Panc1 (cell line): ENCODE measurements at regions not wholly inside any gene's neighbourhood (a gene's known extent, or its start where the extent isn't known, plus 50 kb on each side); places are given as distances from the start of the nearest gene placed in this dataset.

Source experiments
- ATAC-seq: fragments of 200-7000 bp; cut with Tn5 transposase; 2 replicates; pipeline ENCODE4 v1.9.1; 2020; ENCODE audit warnings: mild to moderate bottlenecking, moderate library complexity
- BruUV-seq: library from RNA; stranded (reverse); fragments of 400-500 nt; replicated peaks from 2 replicates; lab custom pipeline; 2021; lab: Mats Ljungman, UMichigan
- CTCF ChIA-PET: fragments of 300-600 bp; sonication (Branson Sonifier 250); formaldehyde crosslinking; loops from one replicate; lab custom pipeline; 2022; ENCODE audit warnings: antibody characterized with exemption; lab: Charles Lee
- POLR2A ChIA-PET: fragments of 300-600 bp; sonication (Branson Sonifier 250); formaldehyde crosslinking; loops from one replicate; lab custom pipeline; 2022; ENCODE audit warnings: antibody characterized with exemption; lab: Charles Lee
- DNase-seq: peaks from one replicate; pipeline ENCODE4 v3.0.0-alpha.2; 2010; ENCODE audit warnings: low read depth, low spot score
- H3K27ac ChIP-seq: 2 replicates; pipeline ENCODE4 v1.5.1; 2011; ENCODE audit warnings: mild to moderate bottlenecking, low read length, inconsistent platforms
- H3K27me3 ChIP-seq: fragments of 200-500 bp; sonication (Bioruptor generic); 2 replicates; pipeline ENCODE4 v1.6.0; 2014; ENCODE audit warnings: low read length, inconsistent platforms; ENCODE audit not compliant: control insufficient read depth, insufficient read depth
- H3K36me3 ChIP-seq: fragments of 200-500 bp; sonication (Bioruptor generic); 2 replicates; pipeline ENCODE4 v1.5.1; 2014; ENCODE audit warnings: inconsistent platforms, mild to moderate bottlenecking, low read length, moderate library complexity; ENCODE audit not compliant: control insufficient read depth, insufficient read depth
- H3K4me1 ChIP-seq: 2 replicates; pipeline ENCODE4 v1.5.1; 2011; ENCODE audit warnings: inconsistent platforms, mild to moderate bottlenecking, low read length, moderate library complexity; ENCODE audit not compliant: control insufficient read depth, insufficient read depth
- H3K4me3 ChIP-seq, 2 experiments: 2 replicates each; pipeline ENCODE4 v1.5.1; 2011 to 2012; ENCODE audit warnings: low read depth in 2 of 2, low read length in 2 of 2, mild to moderate bottlenecking in 2 of 2, inconsistent platforms in 1 of 2, moderate library complexity in 1 of 2
- H3K9me3 ChIP-seq: fragments of 200-500 bp; sonication (Bioruptor generic); 2 replicates; pipeline ENCODE4 v1.5.1; 2014; ENCODE audit warnings: low read depth, mild to moderate bottlenecking, inconsistent platforms, low read length, moderate library complexity; ENCODE audit not compliant: control insufficient read depth, insufficient read depth
- CTCF ChIP-seq: fragments of 450-650 bp; IDR thresholded peaks from 2 replicates; pipeline ENCODE4 v1.5.1; 2017; ENCODE audit warnings: mild to moderate bottlenecking
- POLR2AphosphoS5 ChIP-seq: IDR thresholded peaks from 2 replicates; pipeline ENCODE4 v1.6.1; 2012; ENCODE audit warnings: mild to moderate bottlenecking, low read depth, low read length, moderate library complexity
- REST ChIP-seq, 2 experiments: IDR thresholded peaks; 2 replicates each; pipeline ENCODE4 v1.6.1; 2011 to 2012; ENCODE audit warnings: low read depth in 2 of 2, control low read depth in 1 of 2, low read length in 1 of 2, mild to moderate bottlenecking in 1 of 2, moderate library complexity in 1 of 2; ENCODE audit not compliant: insufficient read depth in 1 of 2
- SIN3A ChIP-seq: IDR thresholded peaks from 2 replicates; pipeline ENCODE4 v1.6.1; 2012; ENCODE audit warnings: low read depth, mild to moderate bottlenecking, low read length, moderate library complexity, borderline replicate concordance; ENCODE audit not compliant: insufficient read depth
- TCF7L2 ChIP-seq: IDR thresholded peaks from 2 replicates; pipeline ENCODE4 v1.6.1; 2011; ENCODE audit warnings: mild to moderate bottlenecking, low read depth, low read length, inconsistent platforms
- in situ Hi-C: cut with HindIII; loops from 2 replicates; pipeline ENCODE4 v1.10.0; 2016; ENCODE audit warnings: low sequenced_read_pairs, low pct_unique_long_range_greater_than_20kb
- intact Hi-C: fragments of 100-400 bp; cut with micrococcal nuclease; formaldehyde crosslinking; loops from one replicate; pipeline ENCODE4 v1.10.0; 2022; ENCODE audit not compliant: unreplicated experiment

GRCh38 chr3:59451800-59452746 is 402.2 kb upstream of the CFAP20DC start:
- in situ Hi-C loops (no loop called here), intact Hi-C loops (no loop called here)
- no peak overlapping the region for H3K4me3 ChIP-seq
- BruUV-seq: no TSS peak
- DNase-seq (no peak), ATAC-seq (no peak)
- no peaks in the 10 kb centered on the region for H3K27me3 ChIP-seq
- CTCF ChIA-PET: no interaction called here
- no peaks in the 10 kb centered on the region for H3K4me1 ChIP-seq
- no peaks in the 10 kb centered on the region for H3K9me3 ChIP-seq
- H3K27ac ChIP-seq: no peak overlapping the region
- no peaks in the 10 kb centered on the region for H3K36me3 ChIP-seq
- POLR2A ChIA-PET: no interaction called here
- TF ChIP-seq REST (IDR thresholded peaks at IDR 0.05; ENCODE audit: insufficient read depth in 1 of 2, low read depth in 2 of 2, low read length in 1 of 2): no peak
- TF ChIP-seq TCF7L2: no peak
- no peak for TF ChIP-seq SIN3A
- no peak for TF ChIP-seq CTCF
- TF ChIP-seq POLR2AphosphoS5: no peak

- no TSS peak for BruUV-seq
- in situ Hi-C loops: no loop called here
- no peak overlapping the region for H3K4me3 ChIP-seq
- POLR2A ChIA-PET: no interaction called here
- DNase-seq: no peak
- no peak overlapping the region for H3K27ac ChIP-seq
- intact Hi-C loops: no loop called here
- H3K4me1 ChIP-seq: no peaks in the 10 kb centered on the region
- CTCF ChIA-PET: no interaction called here
- no peaks in the 10 kb centered on the region for H3K36me3 ChIP-seq
- no peaks in the 10 kb centered on the region for H3K9me3 ChIP-seq
- TF ChIP-seq POLR2AphosphoS5: no peak
- no peak for TF ChIP-seq TCF7L2
- no peak for TF ChIP-seq REST (IDR thresholded peaks at IDR 0.05; ENCODE audit: insufficient read depth in 1 of 2, low read depth in 2 of 2, low read length in 1 of 2)
- no peak for TF ChIP-seq SIN3A
- no peak for TF ChIP-seq CTCF
- ATAC-seq: no peak
- H3K27me3 ChIP-seq: no peaks in the 10 kb centered on the region
These were observed 401.3 kb upstream of the CFAP20DC start for GRCh38 chr3:59450946-59451763.
